ENCODE measurements at regions not wholly inside any gene's neighbourhood (a gene's known extent, or its start where the extent isn't known, plus 50 kb on each side); places are given as distances from the start of the nearest gene placed in this dataset.

- no peak for TF ChIP-seq CTCF (conservative IDR thresholded peaks at IDR 0.05)
- no peak for DNase-seq (ENCODE audit: extremely low spot score, unreplicated experiment)
- Mint-ChIP-seq H3K4me3 (no peak overlapping the region), H3K9me3 (no peaks in the 10 kb centered on the region), H3K36me3 (no peaks in the 10 kb centered on the region), H3K4me1 (ENCODE audit: unreplicated experiment) (peaks cover 22% of the 10 kb centered on the region), H3K27ac (no peak overlapping the region), H3K27me3 (no peaks in the 10 kb centered on the region)
Measured at GRCh38 chr11:129610125-129610524, 205.5 kb upstream of the TMEM45B start.

- H3K27me3 Mint-ChIP-seq = no peaks in the 10 kb centered on the region
- no peak overlapping the region for H3K27ac Mint-ChIP-seq
- no peaks in the 10 kb centered on the region for H3K36me3 Mint-ChIP-seq
- no peaks in the 10 kb centered on the region for H3K9me3 Mint-ChIP-seq
- no peak for DNase-seq (ENCODE audit: extremely low spot score, unreplicated experiment)
- peaks cover 18% of the 10 kb centered on the region for H3K4me1 Mint-ChIP-seq (ENCODE audit: unreplicated experiment)
- no peak overlapping the region for H3K4me3 Mint-ChIP-seq
- no peak for TF ChIP-seq CTCF (conservative IDR thresholded peaks at IDR 0.05)
Measured at GRCh38 chr11:129610545-129610944, 205.1 kb upstream of the TMEM45B start.

GRCh38 chr11:129611661-129612446 lies 203.8 kb upstream of the TMEM45B start:
- peaks cover 3% of the 10 kb centered on the region for H3K27me3 Mint-ChIP-seq
- no peaks in the 10 kb centered on the region for H3K36me3 Mint-ChIP-seq
- H3K4me1 Mint-ChIP-seq (ENCODE audit: unreplicated experiment) = peaks cover 17% of the 10 kb centered on the region
- no peak for TF ChIP-seq CTCF (conservative IDR thresholded peaks at IDR 0.05)
- DNase-seq (ENCODE audit: extremely low spot score, unreplicated experiment) = no peak
- H3K4me3 Mint-ChIP-seq = peak overlapping the region; percentile 70
- H3K27ac Mint-ChIP-seq = peak overlapping the region; percentile 84
- no peaks in the 10 kb centered on the region for H3K9me3 Mint-ChIP-seq

- peak overlapping the region; percentile 84 for H3K27ac Mint-ChIP-seq
- DNase-seq (ENCODE audit: extremely low spot score, unreplicated experiment) = no peak
- no peaks in the 10 kb centered on the region for H3K36me3 Mint-ChIP-seq
- no peaks in the 10 kb centered on the region for H3K9me3 Mint-ChIP-seq
- peaks cover 3% of the 10 kb centered on the region for H3K27me3 Mint-ChIP-seq
- TF ChIP-seq CTCF (conservative IDR thresholded peaks at IDR 0.05) = no peak
- peaks cover 17% of the 10 kb centered on the region for H3K4me1 Mint-ChIP-seq (ENCODE audit: unreplicated experiment)
- H3K4me3 Mint-ChIP-seq = peak overlapping the region; percentile 70
Measured at GRCh38 chr11:129612447-129612961, 203.1 kb upstream of the TMEM45B start.

GRCh38 chr11:129613071-129613470 lies 202.6 kb upstream of the TMEM45B start:
- Mint-ChIP-seq H3K4me3 (no peak overlapping the region), H3K4me1 (ENCODE audit: unreplicated experiment) (peaks cover 17% of the 10 kb centered on the region), H3K27ac (no peak overlapping the region), H3K9me3 (no peaks in the 10 kb centered on the region), H3K27me3 (peaks cover 3% of the 10 kb centered on the region), H3K36me3 (no peaks in the 10 kb centered on the region)
- DNase-seq (ENCODE audit: extremely low spot score, unreplicated experiment) = no peak
- no peak for TF ChIP-seq CTCF (conservative IDR thresholded peaks at IDR 0.05)
